Right lobe of liver (tissue), 6 donors: ENCODE measurements at regions not wholly inside any gene's neighbourhood (a gene's known extent, or its start where the extent isn't known, plus 50 kb on each side); places are given as distances from the start of the nearest gene placed in this dataset.

ENCODE experiments used
- ATAC-seq, 4 donors: fragments of 200-7000 bp; cut with Tn5 transposase; one replicate each; pipeline ENCODE4 v1.9.1; 2020; ENCODE audit warnings: mild to moderate bottlenecking in 4 of 4, moderate library complexity in 4 of 4
- DNase-seq, 3 donors: peaks; one replicate each; pipeline ENCODE4 v3.0.0-alpha.2; 2020
- H3K27ac ChIP-seq, 3 donors: fragments of 200-600 bp; one replicate each; pipeline ENCODE4 v1.8.0; 2022
- H3K27me3 ChIP-seq, 2 donors: fragments of 200-600 bp; one replicate each; pipeline ENCODE4 v1.8.0; 2022
- H3K36me3 ChIP-seq, 4 donors: fragments of 200-600 bp; sonication (generic) in 1 of 4; one replicate each; pipeline versions ENCODE4 v1.5.1 to v1.8.0; 2017 to 2022; ENCODE audit warnings: control low read depth in 1 of 4
- H3K4me1 ChIP-seq, 4 donors: fragments of 200-600 bp; sonication (generic) in 1 of 4; one replicate each; pipeline versions ENCODE4 v1.5.1 to v1.8.0; 2017 to 2022; ENCODE audit warnings: control low read depth in 1 of 4
- H3K4me3 ChIP-seq, 3 donors: fragments of 200-600 bp; one replicate each; pipeline ENCODE4 v1.8.0; 2022
- H3K9me3 ChIP-seq, 4 donors: fragments of 200-600 bp; sonication (generic) in 1 of 4; one replicate each; pipeline versions ENCODE4 v1.5.1 to v1.8.0; 2017 to 2022; ENCODE audit warnings: control low read depth in 1 of 4
- POLR2A ChIP-seq: fragments of 450-650 bp; IDR thresholded peaks from one replicate; pipeline ENCODE4 v1.6.1; 2017; ENCODE audit warnings: antibody characterized with exemption, mild to moderate bottlenecking
- WGBS: methylation state at CpG from one replicate; pipeline ENCODE4 v1.1.6; 2018; ENCODE audit warnings: low coverage, low lambda C conversion rate; ENCODE audit not compliant: insufficient coverage; ENCODE audit errors: missing lambda C conversion rate; 5-methylcytosine and 5-hydroxymethylcytosine counted together
- intact Hi-C, 2 donors: fragments of 100-400 bp; cut with DNase I; formaldehyde crosslinking; loops; one replicate each; pipeline versions ENCODE4 v1.11.2 to v1.14.1; 2022
- TF ChIP-seq, protein P1 (sequence below), 4 donors: fragments of 200-600 bp in 3 of 4; fragments of 450-650 bp in 1 of 4; IDR thresholded peaks; one replicate each; pipeline versions ENCODE4 v1.5.1 to v1.8.0; 2016 to 2022; ENCODE audit warnings: antibody characterized with exemption in 4 of 4, mild to moderate bottlenecking in 2 of 4
- donor health status: DM: no; HTN: yes; CAD: no.
- donor health status: DM: no; HTN: no; CAD: no.
- donor health status: DM: no; HTN: no; CAD: no.
- donor health status: DM: no; HTN: yes; CAD: no.
- donor health status: DM: no; HTN: yes; CAD: no.

DNA sequence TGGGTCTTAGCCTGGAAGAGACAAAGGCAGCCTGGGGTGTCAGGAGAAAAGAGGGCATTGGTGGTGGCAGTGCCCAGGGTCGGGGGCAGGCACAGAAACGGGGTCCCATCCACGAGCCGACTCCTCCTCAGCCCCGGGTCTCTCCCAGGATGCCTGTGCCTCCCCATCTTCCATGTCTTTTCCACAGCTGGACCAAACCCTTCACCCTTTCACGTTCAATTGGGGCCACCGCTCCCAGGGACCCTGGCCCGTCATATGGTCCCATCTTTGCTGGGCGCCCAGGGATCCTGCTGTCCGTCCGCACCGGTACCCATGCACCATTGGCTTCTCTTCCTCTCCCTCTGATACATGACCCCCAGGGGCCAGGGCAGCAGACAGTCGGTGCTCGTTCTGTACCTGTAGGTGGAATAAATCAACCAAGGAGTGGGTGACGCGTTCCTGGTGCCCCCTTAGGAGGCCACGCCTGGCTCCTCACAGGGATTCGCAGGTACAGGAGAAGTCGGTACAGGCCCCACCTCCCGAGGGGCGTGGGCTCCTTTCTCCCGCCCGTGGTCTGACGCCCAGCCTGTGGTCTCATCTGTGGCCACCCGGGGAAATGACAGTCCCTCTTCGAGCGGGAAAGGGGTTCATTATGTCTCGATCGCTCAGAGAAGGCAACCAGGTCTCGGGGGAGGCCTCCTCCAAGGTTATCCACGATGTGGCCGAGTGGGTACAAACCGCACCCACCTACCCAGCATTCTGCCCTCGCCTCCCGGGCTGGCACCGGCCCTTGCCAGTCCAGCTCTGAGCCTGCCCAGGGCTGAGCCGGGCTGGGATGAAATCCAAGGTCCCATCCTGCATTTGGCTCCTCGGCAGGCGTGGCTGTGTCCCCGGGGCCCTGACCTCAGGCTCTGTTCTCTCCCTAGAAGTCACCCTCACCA is 1493.6 kb downstream of the BRD1 start:
- ATAC-seq (no peak), DNase-seq (no peak)
- no peaks in the 10 kb centered on the region for H3K4me1 ChIP-seq
- 76% methylated on average over 9 of the region's 40 CpGs for WGBS
- H3K36me3 ChIP-seq: no peaks in the 10 kb centered on the region
- H3K9me3 ChIP-seq: no peaks in the 10 kb centered on the region
- intact Hi-C loops: no loop called here
- TF ChIP-seq, protein P1, sequence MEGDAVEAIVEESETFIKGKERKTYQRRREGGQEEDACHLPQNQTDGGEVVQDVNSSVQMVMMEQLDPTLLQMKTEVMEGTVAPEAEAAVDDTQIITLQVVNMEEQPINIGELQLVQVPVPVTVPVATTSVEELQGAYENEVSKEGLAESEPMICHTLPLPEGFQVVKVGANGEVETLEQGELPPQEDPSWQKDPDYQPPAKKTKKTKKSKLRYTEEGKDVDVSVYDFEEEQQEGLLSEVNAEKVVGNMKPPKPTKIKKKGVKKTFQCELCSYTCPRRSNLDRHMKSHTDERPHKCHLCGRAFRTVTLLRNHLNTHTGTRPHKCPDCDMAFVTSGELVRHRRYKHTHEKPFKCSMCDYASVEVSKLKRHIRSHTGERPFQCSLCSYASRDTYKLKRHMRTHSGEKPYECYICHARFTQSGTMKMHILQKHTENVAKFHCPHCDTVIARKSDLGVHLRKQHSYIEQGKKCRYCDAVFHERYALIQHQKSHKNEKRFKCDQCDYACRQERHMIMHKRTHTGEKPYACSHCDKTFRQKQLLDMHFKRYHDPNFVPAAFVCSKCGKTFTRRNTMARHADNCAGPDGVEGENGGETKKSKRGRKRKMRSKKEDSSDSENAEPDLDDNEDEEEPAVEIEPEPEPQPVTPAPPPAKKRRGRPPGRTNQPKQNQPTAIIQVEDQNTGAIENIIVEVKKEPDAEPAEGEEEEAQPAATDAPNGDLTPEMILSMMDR (IDR thresholded peaks at IDR 0.05): no peak
- TF ChIP-seq POLR2A: no peak
- no peak overlapping the region for H3K27ac ChIP-seq
- no peak overlapping the region for H3K4me3 ChIP-seq
- H3K27me3 ChIP-seq: no peaks in the 10 kb centered on the region

GRCh38 chr22:48333323-48333763 is 1494.3 kb downstream of the BRD1 start:
- Histone ChIP-seq H3K27me3 (no peaks in the 10 kb centered on the region), H3K4me1 (no peaks in the 10 kb centered on the region), H3K9me3 (no peaks in the 10 kb centered on the region), H3K4me3 (no peak overlapping the region), H3K27ac (no peak overlapping the region), H3K36me3 (no peaks in the 10 kb centered on the region)
- DNase-seq: no peak
- 78% methylated on average over 8 of the region's 20 CpGs for WGBS
- intact Hi-C loops: no loop called here
- TF ChIP-seq, protein P1 (IDR thresholded peaks at IDR 0.05): no peak
- TF ChIP-seq POLR2A: no peak
- ATAC-seq: no peak

- Histone ChIP-seq H3K4me1 (no peaks in the 10 kb centered on the region), H3K4me3 (no peak overlapping the region), H3K36me3 (no peaks in the 10 kb centered on the region), H3K27me3 (no peaks in the 10 kb centered on the region), H3K27ac (no peak overlapping the region), H3K9me3 (no peaks in the 10 kb centered on the region)
- TF ChIP-seq, protein P1 (IDR thresholded peaks at IDR 0.05): no peak
- no peak for TF ChIP-seq POLR2A
- ATAC-seq: no peak
- intact Hi-C loops: no loop called here
- 75% methylated on average over 20 of the region's 32 CpGs for WGBS
- no peak for DNase-seq
Measured at GRCh38 chr22:48332438-48333322, 1495.0 kb downstream of the BRD1 start.

DNA sequence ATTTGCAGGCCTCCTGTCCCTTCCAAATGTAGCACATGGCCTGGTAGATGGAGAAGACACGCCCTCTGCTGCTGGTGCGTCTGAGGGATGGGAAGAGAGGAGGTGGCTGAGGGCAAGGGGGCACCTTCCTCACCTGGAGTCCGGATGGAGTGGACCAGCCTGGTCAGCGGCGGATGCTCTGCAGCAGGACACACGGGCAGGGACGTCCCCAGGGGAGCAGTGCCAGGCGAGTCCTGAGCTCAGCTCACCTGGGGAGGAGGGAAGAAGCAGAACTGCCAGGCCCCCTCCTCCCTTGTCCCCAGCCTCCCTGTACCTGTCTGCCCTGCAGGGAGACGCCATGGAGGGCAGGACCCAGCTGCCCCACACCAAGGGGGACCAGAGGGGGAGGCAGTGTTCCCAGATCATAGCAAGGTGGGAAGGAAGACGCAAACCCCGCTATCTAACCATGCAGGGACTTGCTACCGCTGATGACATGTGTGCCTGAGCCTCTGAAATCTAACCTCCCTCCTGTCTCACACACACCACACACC is 1495.9 kb downstream of the BRD1 start:
- Histone ChIP-seq H3K4me1 (no peaks in the 10 kb centered on the region), H3K27me3 (no peaks in the 10 kb centered on the region), H3K9me3 (no peaks in the 10 kb centered on the region), H3K36me3 (no peaks in the 10 kb centered on the region), H3K27ac (no peak overlapping the region), H3K4me3 (no peak overlapping the region)
- no peak for ATAC-seq
- intact Hi-C loops: no loop called here
- 55% methylated on average over 2 of the region's 12 CpGs for WGBS
- no peak for DNase-seq
- TF ChIP-seq, protein P1 (IDR thresholded peaks at IDR 0.05): no peak
- TF ChIP-seq POLR2A: no peak
